GM18909 (cell line): ENCODE measurements at regions not wholly inside any gene's neighbourhood (a gene's known extent, or its start where the extent isn't known, plus 50 kb on each side); places are given as distances from the start of the nearest gene placed in this dataset.

Experiments used
- ATAC-seq: cut with Tn5 transposase; IDR thresholded peaks from one replicate; pipeline ENCODE4 v1.9.1; 2021; ENCODE audit warnings: mild to moderate bottlenecking; ENCODE audit not compliant: unreplicated experiment, poor library complexity

DNA sequence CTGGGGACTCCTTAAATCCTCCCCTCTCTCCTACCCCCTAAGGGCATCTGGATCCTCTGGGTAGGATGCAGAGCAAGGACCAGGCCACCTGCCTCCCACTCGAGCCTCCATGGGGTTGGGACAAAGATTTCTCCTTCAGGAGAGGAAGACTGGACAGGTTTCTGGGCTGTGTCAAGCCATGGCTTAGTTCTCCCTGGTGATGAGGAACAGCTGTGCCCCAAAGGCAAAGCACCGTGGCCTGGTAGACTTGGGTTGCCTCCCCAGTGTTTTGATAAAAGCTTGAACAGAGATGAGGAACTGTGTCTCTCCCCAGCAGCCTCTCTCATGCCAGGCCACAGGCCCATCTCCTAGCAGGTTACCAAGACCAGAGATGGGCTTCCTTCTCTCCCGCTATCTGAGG is 238.3 kb downstream of the WDR11 start:
- no peak for ATAC-seq

GRCh38 chr10:121091961-121092719 is 241.0 kb downstream of the WDR11 start:
- ATAC-seq: no peak

- ATAC-seq: no peak
Observed at GRCh38 chr10:121092720-121093095, 241.5 kb downstream of the WDR11 start.

DNA sequence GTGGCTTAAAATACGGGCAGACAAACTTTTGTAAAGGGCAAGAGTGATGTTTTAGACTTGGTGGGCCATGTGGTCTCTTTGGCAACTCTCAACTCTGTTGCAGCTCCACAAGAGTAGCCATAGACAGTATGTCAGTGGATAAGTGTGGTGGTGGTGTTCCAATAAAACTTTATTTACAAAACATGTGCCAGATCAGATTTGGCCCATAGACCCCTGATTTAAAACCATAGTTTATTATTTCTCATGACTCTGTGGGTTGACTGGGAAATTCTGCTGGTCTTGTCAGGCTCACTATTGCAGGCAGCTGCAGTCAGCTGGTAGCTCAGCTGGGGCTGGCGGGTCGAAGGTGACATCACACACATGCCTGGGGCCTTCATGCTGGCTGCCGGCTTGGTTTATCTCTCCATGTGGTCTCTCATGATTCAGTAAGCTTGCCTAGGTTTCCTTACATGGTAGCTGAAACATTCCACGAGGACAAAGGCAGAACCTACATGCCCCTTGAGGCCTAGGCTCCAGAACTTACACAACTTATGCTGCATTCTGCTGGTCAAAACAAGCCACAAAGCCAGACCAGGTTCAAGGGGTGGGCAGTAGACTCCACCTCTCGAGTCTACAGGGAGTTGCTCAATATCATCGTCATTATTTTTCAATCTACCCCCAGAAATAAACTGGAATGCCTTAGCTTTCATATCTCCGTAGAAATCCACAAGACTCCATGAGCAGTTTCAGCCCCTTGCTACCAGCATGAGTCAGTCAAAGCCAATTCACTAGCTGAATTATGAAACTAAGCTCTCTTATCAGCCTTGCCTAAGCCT is 245.7 kb downstream of the WDR11 start:
- ATAC-seq: no peak

DNA sequence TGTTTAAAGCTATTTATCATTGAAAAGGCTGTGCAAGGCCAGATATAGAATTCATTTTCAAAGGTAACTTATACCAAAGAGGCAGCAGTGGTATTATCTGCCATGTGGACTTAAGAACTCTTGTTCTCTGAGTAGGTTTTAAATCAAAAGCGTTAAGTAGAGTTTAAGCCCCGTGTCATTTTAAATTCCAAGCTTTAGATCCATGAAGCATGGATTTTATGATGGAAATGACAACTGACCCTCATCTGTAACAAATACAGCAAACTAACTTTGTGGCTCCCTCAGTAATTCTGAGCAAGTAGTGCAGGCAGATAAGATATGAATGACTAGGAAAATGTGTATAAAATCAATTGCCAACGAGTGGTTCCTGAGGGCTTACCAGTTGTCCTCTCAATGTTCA is 247.0 kb downstream of the WDR11 start:
- ATAC-seq: no peak

DNA sequence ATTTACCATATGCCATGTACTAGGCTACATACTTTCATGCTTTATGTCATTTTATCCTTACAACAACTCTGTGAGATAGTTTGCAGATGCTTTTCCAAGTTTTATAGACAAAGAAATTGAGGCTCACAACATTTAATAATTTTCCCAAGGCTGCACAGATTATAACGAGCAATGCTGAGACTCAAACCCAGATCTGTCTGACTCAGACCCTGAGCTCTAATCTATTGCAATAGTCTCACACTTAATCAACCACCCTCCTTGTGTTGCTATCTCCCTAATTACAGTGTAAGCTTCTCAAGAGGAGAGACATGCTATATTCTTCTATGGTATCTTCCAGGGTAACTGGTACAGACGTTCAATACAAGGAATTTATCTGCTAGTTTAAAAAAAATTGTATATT is 247.6 kb downstream of the WDR11 start:
- no peak for ATAC-seq

DNA sequence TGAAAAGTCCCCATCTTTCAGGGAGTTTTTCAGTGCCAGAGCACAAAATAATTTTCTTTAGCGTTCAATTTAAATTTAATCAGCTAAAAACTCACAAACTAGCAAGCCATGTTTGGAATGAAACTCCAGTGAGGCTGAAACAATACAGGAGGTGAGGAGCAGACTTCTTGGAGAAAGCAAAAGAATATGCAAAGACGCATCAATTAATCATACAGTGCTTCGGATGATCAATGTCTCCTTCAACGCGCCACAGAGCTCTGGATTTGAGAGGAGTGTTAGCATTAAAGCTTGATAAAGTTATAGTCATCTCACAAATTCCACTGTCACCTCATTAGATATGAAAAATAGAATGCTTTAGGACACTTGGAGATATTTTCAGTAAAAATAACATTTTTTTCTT is 248.0 kb downstream of the WDR11 start:
- ATAC-seq: no peak

- ATAC-seq: no peak
Observed at GRCh38 chr10:121099592-121099991, 248.4 kb downstream of the WDR11 start.

- ATAC-seq: no peak
Observed at GRCh38 chr10:121101561-121101960, 250.4 kb downstream of the WDR11 start.

- ATAC-seq: no peak
Observed at GRCh38 chr10:121102706-121103105, 251.5 kb downstream of the WDR11 start.

GRCh38 chr10:121104476-121105111 is 253.4 kb downstream of the WDR11 start:
- no peak for ATAC-seq

GRCh38 chr10:121106611-121107010 is 255.4 kb downstream of the WDR11 start:
- no peak for ATAC-seq

DNA sequence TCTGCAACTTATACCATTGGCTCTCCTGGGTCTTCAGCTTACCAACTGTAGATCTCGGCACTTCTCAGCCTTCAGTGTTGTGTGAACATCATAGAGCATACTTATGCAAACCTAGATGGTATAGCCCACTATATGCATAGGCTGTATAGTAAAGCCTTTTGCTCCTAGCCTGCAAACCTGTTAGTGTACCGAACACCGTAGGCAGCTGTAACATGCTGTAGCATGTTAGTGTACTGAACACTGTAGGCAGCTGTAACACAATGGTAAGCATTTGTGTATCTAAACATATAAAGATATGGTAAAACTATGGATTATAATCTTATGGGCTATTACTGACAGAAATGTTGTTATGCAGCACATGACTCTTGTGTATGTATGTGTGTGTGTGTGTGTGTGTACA is 256.9 kb downstream of the WDR11 start:
- no peak for ATAC-seq

- no peak for ATAC-seq
Observed at GRCh38 chr10:121110369-121110768, 259.2 kb downstream of the WDR11 start.

- no peak for ATAC-seq
Observed at GRCh38 chr10:121112136-121112535, 261.0 kb downstream of the WDR11 start.

- ATAC-seq: no peak
Observed at GRCh38 chr10:121112579-121113384, 261.6 kb downstream of the WDR11 start.

- no peak for ATAC-seq
Observed at GRCh38 chr10:121113385-121113696, 262.2 kb downstream of the WDR11 start.

- no peak for ATAC-seq
Observed at GRCh38 chr10:121113911-121114310, 262.7 kb downstream of the WDR11 start.

- ATAC-seq: no peak
Observed at GRCh38 chr10:121115154-121115553, 264.0 kb downstream of the WDR11 start.

- ATAC-seq: no peak
Observed at GRCh38 chr10:121121462-121121861, 270.3 kb downstream of the WDR11 start.
